Superior temporal gyrus (tissue), 1 donor: ENCODE measurements at regions not wholly inside any gene's neighbourhood (a gene's known extent, or its start where the extent isn't known, plus 50 kb on each side); places are given as distances from the start of the nearest gene placed in this dataset.
"Not testable (repeated sequence)": the region's sequence is repeated elsewhere in the genome, so short reads cannot be mapped to it uniquely, and the experiment has no call there.

ENCODE experiments used
- DNase-seq: peaks from one replicate; pipeline ENCODE4 v3.0.0-alpha.2; 2016; ENCODE audit errors: extremely low spot score

DNA sequence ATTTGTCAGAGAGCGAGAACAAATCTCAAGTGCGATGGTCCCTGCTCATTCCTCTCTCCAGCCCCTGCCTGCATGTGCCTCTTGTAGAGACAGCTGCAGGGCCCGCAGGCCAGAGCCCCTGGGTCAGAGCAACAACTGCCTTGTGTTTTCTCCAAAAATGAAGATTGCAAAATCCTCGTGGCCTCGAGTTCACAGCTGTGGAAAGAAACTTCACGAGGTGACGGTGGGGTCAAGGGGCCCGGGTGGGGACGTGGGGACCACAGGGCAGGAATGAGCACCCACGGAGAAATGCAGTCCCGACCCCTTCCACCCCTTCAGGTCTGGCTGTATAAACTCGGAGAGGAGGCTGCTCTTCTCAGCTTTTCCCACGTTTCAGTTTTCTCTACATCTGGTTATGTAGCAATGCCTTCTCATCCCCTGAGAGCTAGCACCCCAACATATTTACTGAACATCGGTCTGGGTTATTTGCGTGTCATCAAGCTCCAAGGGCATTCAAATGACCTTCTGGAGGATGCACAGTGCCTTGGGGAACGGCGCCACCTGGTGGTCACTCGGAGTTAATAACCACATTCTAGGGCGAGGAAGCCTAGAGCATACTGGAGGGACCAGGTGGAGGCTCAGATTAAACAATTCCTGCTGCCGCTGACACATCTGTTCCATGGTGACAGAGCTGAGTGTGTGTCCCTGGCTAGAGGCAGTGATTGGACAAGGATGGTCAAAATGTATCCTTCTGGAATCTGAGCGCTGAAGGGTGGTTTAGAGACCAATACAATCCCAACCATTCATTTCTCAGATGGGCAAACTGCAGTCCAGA is 91.4 kb upstream of the CYRIA start:
- peak; percentile 89 for DNase-seq

- DNase-seq = no peak
Observed at GRCh38 chr2:16755442-16755841, 89.8 kb upstream of the CYRIA start.

- DNase-seq = not testable (repeated sequence)
Observed at GRCh38 chr2:16753025-16753424, 87.4 kb upstream of the CYRIA start.

DNA sequence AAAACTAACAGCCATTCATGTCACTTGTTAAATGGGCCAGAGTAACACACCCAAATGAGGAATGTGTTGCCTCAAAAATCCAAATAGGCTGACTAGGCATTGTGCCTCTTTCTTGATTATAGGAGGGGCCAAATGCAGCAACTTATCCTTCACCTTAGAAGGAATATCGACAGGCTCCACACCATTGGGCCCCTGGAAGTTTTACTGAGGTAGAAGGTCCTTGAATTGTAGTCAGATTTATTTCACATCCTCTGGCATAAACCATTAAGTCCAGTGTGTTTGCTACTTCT is 85.2 kb upstream of the CYRIA start:
- not testable (repeated sequence) for DNase-seq

- DNase-seq = no peak
Observed at GRCh38 chr2:16750175-16750924, 84.7 kb upstream of the CYRIA start.

- not testable (repeated sequence) for DNase-seq
Observed at GRCh38 chr2:16748511-16749266, 83.1 kb upstream of the CYRIA start.

DNA sequence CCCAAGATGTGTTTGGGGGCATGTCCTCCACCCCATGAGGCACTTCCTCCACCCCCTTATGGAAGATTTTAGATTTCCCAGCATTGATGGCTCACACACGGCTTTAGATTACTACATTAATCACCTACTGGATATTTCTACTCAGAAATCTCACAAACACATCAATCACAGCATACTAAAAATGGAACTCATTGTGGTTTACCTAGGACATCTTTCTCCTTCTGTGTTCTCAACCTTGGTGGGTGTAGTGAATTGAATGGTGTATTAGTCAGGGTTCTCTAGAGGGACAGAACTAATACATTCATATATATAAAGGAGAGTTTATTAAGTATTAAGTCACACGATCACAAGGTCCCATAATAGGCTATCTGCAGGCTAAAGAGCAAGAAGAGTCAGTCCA is 82.1 kb upstream of the CYRIA start:
- no peak for DNase-seq

- DNase-seq = no peak
Observed at GRCh38 chr2:16747257-16747656, 81.6 kb upstream of the CYRIA start.

- no peak for DNase-seq
Observed at GRCh38 chr2:16746833-16747232, 81.2 kb upstream of the CYRIA start.

- DNase-seq = no peak
Observed at GRCh38 chr2:16746329-16746728, 80.7 kb upstream of the CYRIA start.

GRCh38 chr2:16745466-16745865 is 79.8 kb upstream of the CYRIA start:
- no peak for DNase-seq

- DNase-seq = no peak
Observed at GRCh38 chr2:16744521-16744920, 78.9 kb upstream of the CYRIA start.

- DNase-seq = no peak
Observed at GRCh38 chr2:16742026-16742425, 76.4 kb upstream of the CYRIA start.

DNA sequence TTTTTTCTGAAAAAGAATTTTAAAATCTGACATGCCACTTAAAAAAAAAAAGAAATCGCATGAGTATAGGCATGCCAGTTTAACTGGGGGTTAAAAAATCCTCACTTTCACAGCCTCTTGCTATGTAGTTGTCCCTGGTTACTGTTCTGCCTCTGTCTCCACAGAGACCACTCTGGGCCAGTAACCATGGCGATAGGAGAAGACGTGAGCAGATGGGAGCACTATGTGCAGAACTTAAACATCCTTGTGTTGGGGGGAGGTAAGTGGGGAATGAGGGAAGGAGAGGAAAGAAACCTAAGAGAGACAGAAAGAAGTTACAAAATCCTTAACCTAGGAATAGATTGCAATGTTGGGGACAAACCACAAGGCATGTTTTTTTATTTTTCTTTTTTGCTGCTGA is 75.9 kb upstream of the CYRIA start:
- no peak for DNase-seq

- no peak for DNase-seq
Observed at GRCh38 chr2:16739778-16740581, 74.3 kb upstream of the CYRIA start.

DNA sequence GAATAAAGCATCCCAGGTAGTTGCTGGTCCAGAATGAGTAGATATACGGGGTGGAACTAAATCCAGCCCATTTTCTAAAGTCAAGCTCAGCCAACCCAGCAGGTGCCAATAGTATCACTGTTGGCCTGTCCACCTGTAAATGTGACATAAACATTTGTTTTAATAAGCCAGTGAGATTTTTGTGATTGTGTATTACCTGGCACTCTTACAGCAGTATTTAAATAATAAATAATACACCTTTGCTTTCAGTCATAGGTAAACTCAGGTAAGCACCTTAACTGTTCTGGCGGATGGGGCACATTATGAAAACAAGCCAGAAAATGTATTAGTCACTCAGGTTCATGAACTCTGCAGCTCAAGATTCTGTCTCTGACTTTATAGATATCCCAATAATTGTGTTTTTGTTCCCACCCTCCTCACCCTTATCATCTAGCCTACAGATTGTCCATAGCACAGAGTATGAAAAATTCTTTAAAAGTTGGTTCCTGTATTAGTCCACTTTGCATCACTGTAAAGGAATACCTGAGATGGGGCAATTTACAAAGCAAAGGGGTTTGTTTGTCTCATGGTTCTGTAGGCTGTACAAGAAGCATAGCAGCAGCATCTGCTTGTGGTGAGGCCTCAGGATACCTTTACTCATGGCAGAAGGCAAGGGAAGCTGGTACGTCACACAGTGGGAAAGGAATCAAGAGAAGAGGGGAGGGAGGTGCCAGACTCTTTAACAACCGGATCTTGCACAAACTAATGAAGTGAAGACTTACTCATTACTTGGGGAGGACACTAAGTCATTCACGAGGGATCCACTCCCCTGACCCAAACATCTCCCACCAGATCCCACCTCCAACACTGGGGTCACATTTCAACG is 73.0 kb upstream of the CYRIA start:
- no peak for DNase-seq

DNA sequence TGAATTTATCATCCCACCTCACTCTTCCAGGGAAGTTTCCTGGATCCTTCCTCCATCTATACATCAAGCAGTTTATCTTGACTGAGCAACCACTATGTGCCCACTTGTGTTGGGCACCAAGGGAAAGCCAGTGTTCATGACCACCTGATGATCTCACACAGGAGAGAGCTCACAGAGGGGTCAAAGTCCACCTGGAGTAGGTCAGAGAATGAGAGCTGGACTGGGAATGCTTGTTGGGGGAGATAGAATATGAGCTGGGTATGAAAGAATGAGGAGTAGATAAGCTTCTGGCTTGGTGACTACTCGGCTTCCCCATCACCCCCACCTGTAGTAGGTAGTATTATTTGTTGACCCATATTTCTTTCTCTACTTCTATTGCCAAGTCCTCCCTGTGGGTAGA is 72.2 kb upstream of the CYRIA start:
- no peak for DNase-seq

DNA sequence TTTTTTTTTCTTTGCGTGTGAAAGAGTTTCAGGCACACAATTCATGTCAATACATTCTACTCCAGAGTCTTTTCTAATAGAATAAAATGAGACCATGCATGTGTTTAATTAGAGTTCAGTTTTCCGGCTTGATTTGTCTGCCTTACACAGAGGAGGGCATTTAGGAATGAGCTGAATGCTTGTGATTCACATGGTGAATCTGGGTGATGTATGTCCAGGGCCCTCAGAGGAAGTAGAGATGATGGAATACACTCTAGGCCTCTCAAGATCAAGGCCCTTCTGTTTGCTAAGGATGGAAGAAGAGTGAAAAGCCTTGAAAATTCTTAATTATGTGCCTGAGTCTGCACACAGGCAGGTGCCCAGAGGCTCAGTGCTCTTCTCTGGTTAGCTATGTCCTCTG is 71.0 kb upstream of the CYRIA start:
- DNase-seq = no peak

DNA sequence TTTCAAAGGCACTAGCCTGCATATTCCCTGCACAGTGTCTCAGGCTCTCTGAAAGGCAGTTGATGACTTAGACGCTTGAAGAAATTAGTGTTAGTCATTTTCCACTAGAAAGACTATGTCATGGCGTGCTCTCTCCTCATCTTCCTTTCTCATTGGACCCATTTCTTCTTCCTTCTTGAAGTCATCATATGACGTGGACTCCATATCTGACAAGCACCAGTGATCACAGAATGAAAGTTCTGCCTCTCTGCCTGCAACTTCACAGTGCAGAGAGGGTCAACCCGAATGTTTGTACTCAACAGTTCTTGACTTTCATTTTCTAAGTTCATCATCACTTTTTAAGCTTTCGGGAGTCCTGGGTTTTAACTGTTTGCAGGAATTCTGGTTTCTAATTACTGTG is 63.7 kb upstream of the CYRIA start:
- no peak for DNase-seq

DNA sequence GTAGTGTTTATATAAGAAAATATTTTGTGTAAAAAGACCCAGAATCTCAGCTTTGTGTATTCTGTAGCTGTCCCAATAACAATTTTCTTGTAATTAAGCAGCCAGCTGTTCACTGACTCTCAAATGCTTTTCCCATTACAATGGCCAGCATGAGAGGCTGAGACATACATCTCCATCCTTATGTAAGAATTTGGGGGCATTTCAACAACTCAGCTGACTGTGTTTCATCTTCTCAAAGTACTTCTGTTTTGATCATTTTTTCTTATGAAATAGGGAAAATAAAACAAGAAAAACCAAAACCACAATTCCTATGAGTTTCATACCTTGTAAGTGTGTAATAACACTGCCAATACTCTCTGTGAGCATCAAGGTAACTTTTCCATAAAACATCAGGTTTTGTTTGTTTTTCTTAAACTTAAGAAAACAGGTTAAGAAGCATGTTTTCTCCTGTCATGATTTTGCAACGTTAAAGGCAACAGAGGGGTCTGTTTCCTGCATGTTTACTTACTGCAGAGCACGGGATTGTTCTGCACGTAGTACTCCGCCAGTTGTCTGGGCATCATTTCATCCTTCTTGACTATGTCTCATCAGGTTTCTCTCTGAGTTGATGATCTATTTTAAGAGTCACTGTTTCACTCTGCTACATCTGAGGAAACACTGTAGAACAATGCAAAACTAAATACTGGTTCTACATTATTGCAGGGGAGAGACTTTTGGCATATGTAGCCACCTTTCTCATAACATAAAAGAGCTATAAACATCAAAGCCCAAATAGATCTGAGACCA is 62.9 kb upstream of the CYRIA start:
- DNase-seq = no peak
